Esophagus mucosa (tissue), 1 donor: ENCODE measurements at regions not wholly inside any gene's neighbourhood (a gene's known extent, or its start where the extent isn't known, plus 50 kb on each side); places are given as distances from the start of the nearest gene placed in this dataset.
"Not testable (repeated sequence)": the region's sequence is repeated elsewhere in the genome, so short reads cannot be mapped to it uniquely, and the experiment has no call there.

ENCODE experiments used
- ATAC-seq: fragments of 200-7000 bp; cut with Tn5 transposase; one replicate; pipeline ENCODE4 v1.9.1; 2020
- donor health status: DM: yes; HTN: yes; CAD: no.

GRCh38 chr13:110044551-110045111 lies 258.2 kb upstream of the IRS2 start:
- no peak for ATAC-seq

- ATAC-seq = no peak
Measured at GRCh38 chr13:110042253-110042950, 256.0 kb upstream of the IRS2 start.

GRCh38 chr13:110041638-110042037 lies 255.3 kb upstream of the IRS2 start:
- not testable (repeated sequence) for ATAC-seq

- no peak for ATAC-seq
Measured at GRCh38 chr13:110037925-110038573, 251.7 kb upstream of the IRS2 start.

GRCh38 chr13:110036060-110036459 lies 249.7 kb upstream of the IRS2 start:
- ATAC-seq = no peak

- ATAC-seq = no peak
Measured at GRCh38 chr13:110034031-110034549, 247.7 kb upstream of the IRS2 start.

- no peak for ATAC-seq
Measured at GRCh38 chr13:110032969-110033368, 246.6 kb upstream of the IRS2 start.

GRCh38 chr13:110030394-110030928 lies 244.1 kb upstream of the IRS2 start:
- no peak for ATAC-seq

- no peak for ATAC-seq
Measured at GRCh38 chr13:110028838-110029621, 242.6 kb upstream of the IRS2 start.

- no peak for ATAC-seq
Measured at GRCh38 chr13:110028311-110028710, 241.9 kb upstream of the IRS2 start.

GRCh38 chr13:110027470-110028240 lies 241.3 kb upstream of the IRS2 start:
- no peak for ATAC-seq

GRCh38 chr13:110024645-110024980 lies 238.2 kb upstream of the IRS2 start:
- ATAC-seq = no peak

GRCh38 chr13:110023729-110024644 lies 237.6 kb upstream of the IRS2 start:
- no peak for ATAC-seq

- no peak for ATAC-seq
Measured at GRCh38 chr13:110018009-110018408, 231.6 kb upstream of the IRS2 start.

GRCh38 chr13:110017379-110017778 lies 231.0 kb upstream of the IRS2 start:
- ATAC-seq = no peak

- no peak for ATAC-seq
Measured at GRCh38 chr13:110015253-110015652, 228.9 kb upstream of the IRS2 start.

GRCh38 chr13:110014719-110015118 lies 228.3 kb upstream of the IRS2 start:
- ATAC-seq = no peak

GRCh38 chr13:110012102-110012739 lies 225.8 kb upstream of the IRS2 start:
- ATAC-seq = peak; percentile 20

- ATAC-seq = no peak
Measured at GRCh38 chr13:110010404-110011138, 224.2 kb upstream of the IRS2 start.

- no peak for ATAC-seq
Measured at GRCh38 chr13:110008816-110009215, 222.4 kb upstream of the IRS2 start.
